HCT116 (cell line): ENCODE measurements at regions not wholly inside any gene's neighbourhood (a gene's known extent, or its start where the extent isn't known, plus 50 kb on each side); places are given as distances from the start of the nearest gene placed in this dataset.

Experiments
- EZH2 ChIP-seq: fragments of 200-600 bp; sonication (generic); IDR thresholded peaks from 2 replicates; pipeline ENCODE4 v1.6.1; 2017; ENCODE audit warnings: antibody characterized with exemption, mixed run types
- EZH2phosphoT487 ChIP-seq: fragments of 200-600 bp; IDR thresholded peaks from 2 replicates; pipeline ENCODE4 v1.6.1; 2018; ENCODE audit warnings: antibody characterized with exemption, borderline replicate concordance
- POLR2A ChIP-seq: IDR thresholded peaks from 2 replicates; pipeline ENCODE4 v1.7.0; 2011; ENCODE audit warnings: borderline replicate concordance; ENCODE audit not compliant: insufficient read depth, insufficient read length; ENCODE audit errors: extremely low read depth
- RAD21 ChIP-seq: IDR thresholded peaks from 2 replicates; pipeline ENCODE4 v1.6.1; 2012; ENCODE audit warnings: low read depth, mild to moderate bottlenecking

DNA sequence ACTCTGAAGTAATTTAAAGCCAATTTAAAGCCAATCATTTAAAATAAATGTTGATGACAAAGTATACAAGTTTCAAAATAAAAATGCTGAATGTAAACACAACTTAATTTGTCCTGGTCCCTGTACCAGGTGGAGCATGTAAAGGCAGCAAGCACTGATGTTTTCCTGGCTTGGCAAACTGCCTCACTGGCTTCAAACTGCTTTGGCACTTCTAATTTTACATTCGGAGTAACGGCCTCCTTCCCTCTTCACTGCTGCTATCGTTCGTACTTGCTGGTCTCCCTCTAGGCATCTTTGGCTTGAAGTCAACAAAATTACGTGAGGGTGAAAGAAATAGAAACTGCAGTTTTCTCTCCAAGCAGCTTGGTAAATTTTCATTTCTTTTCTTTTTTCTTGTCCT is 287.9 kb downstream of the LTN1 start:
- TF ChIP-seq EZH2 (no peak), POLR2A (no peak), EZH2phosphoT487 (no peak), RAD21 (no peak)
